Endothelial cell of umbilical vein (primary cell): ENCODE measurements at regions not wholly inside any gene's neighbourhood (a gene's known extent, or its start where the extent isn't known, plus 50 kb on each side); places are given as distances from the start of the nearest gene placed in this dataset.

Source experiments
- BruUV-seq: library from RNA; stranded (reverse); fragments of 400-500 nt; replicated peaks from 2 replicates; lab custom pipeline; 2021; lab: Mats Ljungman, UMichigan
- CTCF ChIA-PET: fragments of 300-600, 350-600 bp; sonication (Branson Sonifier 250); formaldehyde crosslinking; loops from one replicate; lab custom pipeline; 2021; ENCODE audit warnings: antibody characterized with exemption, inconsistent platforms; lab: Charles Lee
- POLR2A ChIA-PET: fragments of 300-600, 350-600 bp; sonication (Branson Sonifier 250); formaldehyde crosslinking; loops from one replicate; lab custom pipeline; 2021; ENCODE audit warnings: antibody characterized with exemption, inconsistent platforms; lab: Charles Lee
- DNase-seq: peaks from one replicate; pipeline ENCODE4 v3.0.0-alpha.2; 2011; ENCODE audit warnings: low read depth, low spot score
- FAIRE-seq: peaks from 2 replicates; lab custom pipeline; 2011; peaks lifted over from hg19 to GRCh38; lab: Jason Lieb, UNC
- H2AFZ ChIP-seq: 2 replicates; pipeline ENCODE4 v1.6.0; 2012; ENCODE audit warnings: low read depth, low read length, control low read depth, inconsistent platforms
- H3K27ac ChIP-seq: 2 replicates; pipeline ENCODE4 v1.5.1; 2011; ENCODE audit warnings: low read depth, mild to moderate bottlenecking, control low read depth, low read length, moderate library complexity; ENCODE audit not compliant: insufficient read depth
- H3K27me3 ChIP-seq, 2 experiments: 2 replicates each; pipeline versions ENCODE4 v1.6.0 to v1.6.1; 2011; ENCODE audit warnings: low read length in 2 of 2, mixed read lengths in 1 of 2; ENCODE audit not compliant: control insufficient read depth in 2 of 2, insufficient read depth in 2 of 2
- H3K36me3 ChIP-seq, 2 experiments: 2 replicates in 1 of 2; 3 replicates in 1 of 2; pipeline ENCODE4 v1.5.1; 2011; ENCODE audit warnings: low read length in 2 of 2, mild to moderate bottlenecking in 1 of 2, moderate library complexity in 1 of 2; ENCODE audit not compliant: control insufficient read depth in 2 of 2, insufficient read depth in 2 of 2; ENCODE audit errors: extremely low read depth in 1 of 2
- H3K4me1 ChIP-seq: 3 replicates; pipeline ENCODE4 v1.5.1; 2011; ENCODE audit warnings: mild to moderate bottlenecking, low read length; ENCODE audit not compliant: control insufficient read depth, insufficient read depth; ENCODE audit errors: extremely low read depth
- H3K4me2 ChIP-seq: 2 replicates; pipeline ENCODE4 v1.6.1; 2011; ENCODE audit warnings: low read length, control low read depth, mixed read lengths; ENCODE audit not compliant: insufficient read depth
- H3K4me3 ChIP-seq, 3 experiments: fragments of 200-600 bp in 1 of 3; sonication (generic), shearing (Covaris generic) in 1 of 3; replicated peaks in 1 of 3; 2 replicates each; pipeline ENCODE4 v1.5.1; 2011 to 2016; ENCODE audit warnings: control low read depth in 3 of 3, low read length in 3 of 3, mild to moderate bottlenecking in 2 of 3, inconsistent platforms in 1 of 3, low read depth in 1 of 3, moderate library complexity in 1 of 3; ENCODE audit not compliant: insufficient read depth in 1 of 3
- H3K79me2 ChIP-seq: 2 replicates; pipeline ENCODE4 v1.6.0; 2012; ENCODE audit warnings: low read length, inconsistent platforms; ENCODE audit not compliant: control insufficient read depth, insufficient read depth
- H3K9ac ChIP-seq: replicated peaks from 2 replicates; pipeline ENCODE3; 2011; ENCODE audit warnings: low read length, control low read depth; ENCODE audit not compliant: insufficient read depth; ENCODE audit errors: extremely low read depth
- H3K9me1 ChIP-seq: replicated peaks from 3 replicates; pipeline ENCODE4 v1.6.0; 2011; ENCODE audit warnings: mild to moderate bottlenecking, low read length; ENCODE audit not compliant: control insufficient read depth, insufficient read depth; ENCODE audit errors: extremely low read depth
- H3K9me3 ChIP-seq: replicated peaks from 2 replicates; pipeline ENCODE4 v1.5.1; 2012; ENCODE audit warnings: low read length, inconsistent platforms; ENCODE audit not compliant: control insufficient read depth, insufficient read depth
- H4K20me1 ChIP-seq: replicated peaks from 2 replicates; pipeline ENCODE3; 2011; ENCODE audit warnings: mild to moderate bottlenecking, low read length; ENCODE audit not compliant: control insufficient read depth, insufficient read depth; ENCODE audit errors: extremely low read depth
- EZH2 ChIP-seq: IDR thresholded peaks from 2 replicates; pipeline ENCODE4 v1.6.1; 2012; ENCODE audit warnings: borderline replicate concordance, low read depth, mild to moderate bottlenecking, moderate library complexity, low read length, inconsistent platforms; ENCODE audit not compliant: severe bottlenecking
- FOS ChIP-seq: IDR thresholded peaks from 2 replicates; pipeline ENCODE4 v1.6.1; 2011; ENCODE audit warnings: mild to moderate bottlenecking, low read length, moderate library complexity, borderline replicate concordance; ENCODE audit not compliant: insufficient read depth
- GATA2 ChIP-seq: IDR thresholded peaks from 2 replicates; pipeline ENCODE4 v1.7.0; 2011; ENCODE audit warnings: low read depth, mild to moderate bottlenecking, moderate library complexity, mixed read lengths, low read length; ENCODE audit not compliant: insufficient read length, insufficient read depth
- JUN ChIP-seq: IDR thresholded peaks from 2 replicates; pipeline ENCODE4 v1.6.1; 2011; ENCODE audit warnings: borderline replicate concordance, low read depth; ENCODE audit not compliant: insufficient read length, insufficient read depth
- MYC ChIP-seq: IDR thresholded peaks from one replicate; pipeline ENCODE4 v1.6.1; 2011; ENCODE audit warnings: mild to moderate bottlenecking, low read depth, low read length
- POLR2A ChIP-seq: IDR thresholded peaks from 2 replicates; pipeline ENCODE4 v1.6.1; 2012; ENCODE audit warnings: low read depth, mild to moderate bottlenecking, control low read depth, low read length
- POLR2AphosphoS5 ChIP-seq: IDR thresholded peaks from 2 replicates; pipeline ENCODE4 v1.6.1; 2012; ENCODE audit warnings: low read depth, mild to moderate bottlenecking, control low read depth, low read length, moderate library complexity; ENCODE audit not compliant: insufficient read depth
- dilution Hi-C: fragments of 300-500 bp; cut with MboI; formaldehyde crosslinking; loops from one replicate; pipeline ENCODE4 v1.15.0; 2019; ENCODE audit warnings: low sequenced_read_pairs; ENCODE audit not compliant: extremely low pct_ligation_motif_present
- intact Hi-C: fragments of 100-400 bp; cut with micrococcal nuclease; formaldehyde crosslinking; loops from one replicate; pipeline ENCODE4 v1.10.0; 2022
- TF ChIP-seq, protein P1 (sequence below): IDR thresholded peaks from 2 replicates; pipeline ENCODE4 v1.6.1; 2011; ENCODE audit not compliant: insufficient read depth, insufficient read length
- TF ChIP-seq, protein P2 (sequence below), 2 donors: IDR thresholded peaks; 1 replicate in 1 of 2; 2 replicates in 1 of 2; pipeline ENCODE4 v1.5.1; 2011; ENCODE audit warnings: low read length in 2 of 2, mild to moderate bottlenecking in 2 of 2, moderate library complexity in 2 of 2, control low read depth in 1 of 2, inconsistent platforms in 1 of 2, low read depth in 1 of 2; ENCODE audit not compliant: insufficient read depth in 1 of 2; ENCODE audit errors: extremely low read depth in 1 of 2

DNA sequence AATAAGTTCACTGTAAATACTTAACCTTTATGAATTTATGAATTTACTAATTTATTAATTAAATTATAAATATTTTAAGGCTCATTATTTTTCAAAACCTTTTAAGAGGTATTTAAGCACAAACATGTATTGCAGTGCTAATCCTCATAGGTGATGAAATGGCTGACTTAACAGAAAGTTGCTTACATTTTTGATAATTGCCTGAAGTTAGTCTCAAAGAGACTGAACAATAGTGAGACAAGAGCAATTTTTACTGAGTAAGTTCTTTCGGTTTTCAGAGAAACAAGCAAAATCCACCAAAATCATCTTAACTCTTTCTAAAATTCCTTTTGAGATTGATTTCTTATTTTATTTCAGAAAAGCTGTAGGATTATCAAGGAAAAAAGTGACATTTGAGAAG lies 137.3 kb upstream of the VGLL2 start:
- no peak overlapping the region for H2AFZ ChIP-seq
- no peaks in the 10 kb centered on the region for H3K9me1 ChIP-seq
- H3K9me3 ChIP-seq: peaks cover 2% of the 10 kb centered on the region
- no peak overlapping the region for H3K27ac ChIP-seq
- intact Hi-C loops: no loop called here
- FAIRE-seq (no peak), DNase-seq (no peak)
- CTCF ChIA-PET: no interaction called here
- BruUV-seq: no TSS peak
- dilution Hi-C loops: no loop called here
- no peaks in the 10 kb centered on the region for H3K27me3 ChIP-seq
- TF ChIP-seq, protein P1, sequence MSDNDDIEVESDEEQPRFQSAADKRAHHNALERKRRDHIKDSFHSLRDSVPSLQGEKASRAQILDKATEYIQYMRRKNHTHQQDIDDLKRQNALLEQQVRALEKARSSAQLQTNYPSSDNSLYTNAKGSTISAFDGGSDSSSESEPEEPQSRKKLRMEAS: no peak
- TF ChIP-seq FOS (no peak), POLR2A (no peak), JUN (no peak), POLR2AphosphoS5 (no peak), EZH2 (no peak), MYC (no peak), GATA2 (no peak)
- TF ChIP-seq, protein P2, sequence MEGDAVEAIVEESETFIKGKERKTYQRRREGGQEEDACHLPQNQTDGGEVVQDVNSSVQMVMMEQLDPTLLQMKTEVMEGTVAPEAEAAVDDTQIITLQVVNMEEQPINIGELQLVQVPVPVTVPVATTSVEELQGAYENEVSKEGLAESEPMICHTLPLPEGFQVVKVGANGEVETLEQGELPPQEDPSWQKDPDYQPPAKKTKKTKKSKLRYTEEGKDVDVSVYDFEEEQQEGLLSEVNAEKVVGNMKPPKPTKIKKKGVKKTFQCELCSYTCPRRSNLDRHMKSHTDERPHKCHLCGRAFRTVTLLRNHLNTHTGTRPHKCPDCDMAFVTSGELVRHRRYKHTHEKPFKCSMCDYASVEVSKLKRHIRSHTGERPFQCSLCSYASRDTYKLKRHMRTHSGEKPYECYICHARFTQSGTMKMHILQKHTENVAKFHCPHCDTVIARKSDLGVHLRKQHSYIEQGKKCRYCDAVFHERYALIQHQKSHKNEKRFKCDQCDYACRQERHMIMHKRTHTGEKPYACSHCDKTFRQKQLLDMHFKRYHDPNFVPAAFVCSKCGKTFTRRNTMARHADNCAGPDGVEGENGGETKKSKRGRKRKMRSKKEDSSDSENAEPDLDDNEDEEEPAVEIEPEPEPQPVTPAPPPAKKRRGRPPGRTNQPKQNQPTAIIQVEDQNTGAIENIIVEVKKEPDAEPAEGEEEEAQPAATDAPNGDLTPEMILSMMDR (IDR thresholded peaks at IDR 0.05; ENCODE audit: extremely low read depth in 1 of 2, insufficient read depth in 1 of 2, low read depth in 1 of 2, low read length in 2 of 2): no peak
- no peaks in the 10 kb centered on the region for H3K4me1 ChIP-seq
- no peaks in the 10 kb centered on the region for H4K20me1 ChIP-seq
- H3K4me3 ChIP-seq: no peak overlapping the region
- H3K36me3 ChIP-seq: no peaks in the 10 kb centered on the region
- POLR2A ChIA-PET: no interaction called here
- H3K9ac ChIP-seq: no peak overlapping the region
- no peak overlapping the region for H3K4me2 ChIP-seq
- H3K79me2 ChIP-seq: no peaks in the 10 kb centered on the region
